ENCODE measurements at regions not wholly inside any gene's neighbourhood (a gene's known extent, or its start where the extent isn't known, plus 50 kb on each side); places are given as distances from the start of the nearest gene placed in this dataset.
A peak's percentile ranks its signal among the peaks of the same experiment; 100 is the strongest.

DNA sequence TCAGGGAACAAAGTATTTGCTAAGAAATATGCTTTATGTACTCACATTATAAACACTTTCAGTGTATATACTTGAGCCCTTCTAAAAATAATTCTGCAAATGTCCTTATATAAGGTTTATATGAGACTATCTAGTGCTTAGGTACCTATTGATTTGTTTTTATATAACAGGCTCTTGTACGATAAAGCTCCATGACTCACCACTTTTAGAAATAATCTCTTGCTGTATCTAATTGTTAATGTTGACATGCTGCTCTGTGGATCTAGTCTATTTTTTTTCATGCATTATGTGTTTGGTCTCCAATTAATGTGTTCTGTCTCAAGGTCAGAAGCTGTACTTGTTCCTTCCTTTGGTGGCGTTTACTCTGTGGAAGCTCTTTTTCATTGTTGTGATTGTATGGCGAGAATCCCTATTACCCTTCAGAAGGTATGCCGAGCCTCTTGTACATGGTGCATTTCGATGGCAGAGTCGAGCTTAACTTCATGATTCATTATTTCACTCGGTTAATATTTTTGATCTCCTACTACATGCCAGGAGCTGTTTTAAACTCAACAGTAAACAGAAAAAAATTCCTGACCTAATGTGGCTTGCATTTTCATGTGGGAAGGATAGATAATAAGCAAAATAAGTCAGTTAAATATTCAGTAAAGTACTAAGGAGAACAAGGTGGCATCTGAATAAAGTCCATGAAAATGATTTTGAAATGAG lies 361.6 kb downstream of the COG6 start (continued):
- no peak for TF ChIP-seq ZNF462 (CRISPR knock-in tag; IDR thresholded peaks at IDR 0.05)

DNA sequence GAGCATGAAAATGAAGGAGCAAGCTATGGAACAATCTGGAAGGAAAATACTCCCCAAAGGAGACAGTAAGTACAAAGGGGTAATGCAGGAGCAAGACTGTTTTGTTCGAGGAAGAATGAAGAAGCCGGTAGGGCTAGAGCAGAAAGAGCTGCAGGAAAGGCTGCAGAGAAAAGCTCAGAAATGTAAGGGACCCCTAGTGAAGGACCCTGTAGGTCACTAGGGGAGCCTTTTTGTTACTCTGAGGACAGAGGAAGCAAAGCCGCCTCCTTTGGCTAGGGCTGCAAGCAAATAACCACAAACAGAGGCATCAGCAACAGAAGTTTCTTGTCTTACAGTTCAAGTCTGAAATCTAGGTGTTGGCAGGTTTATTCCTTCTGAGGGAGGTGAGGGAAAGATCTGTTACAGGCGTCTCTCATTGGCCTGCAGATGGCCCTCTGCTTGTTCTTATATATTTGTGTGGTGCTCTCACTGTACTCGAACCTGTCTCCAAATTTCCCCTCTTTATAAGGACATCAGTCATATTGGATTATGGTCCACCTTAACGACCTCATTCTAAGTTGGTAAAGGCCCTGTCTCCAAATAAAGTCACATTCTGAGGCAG lies 362.3 kb downstream of the COG6 start:
- no peaks in the 10 kb centered on the region; the same call in 2 of the 3 replicates for H3K9me3 Mint-ChIP-seq

More for the DNA sequence above, 362.3 kb downstream of the COG6 start:
- no peaks in the 10 kb centered on the region for H3K79me2 ChIP-seq (replicated peaks; ENCODE audit: insufficient read depth)
- H3K27me3 Mint-ChIP-seq (ENCODE audit: insufficient read depth, low read depth, poor library complexity), result peaks cover 1% of the 10 kb centered on the region
- H3K27ac Mint-ChIP-seq, result 0 out of 2 replicates have a peak overlapping the region, but pooled peaks have one; percentile 19
- H3K4me1 Mint-ChIP-seq, result peaks cover 7% of the 10 kb centered on the region
- no peak overlapping the region for H3K4me3 ChIP-seq
- H3K4me3 Mint-ChIP-seq, result no peak overlapping the region
- no peaks in the 10 kb centered on the region for H3K9me2 ChIP-seq (ENCODE audit: insufficient read depth)
- TF ChIP-seq ZNF462 (CRISPR knock-in tag; IDR thresholded peaks at IDR 0.05) (no peak), CTCF (conservative IDR thresholded peaks at IDR 0.05; ENCODE audit: low read depth in 2 of 2) (peak in 1 of 2 experiments; percentile 39; a peak in 2 of 4 replicates)
- no peak overlapping the region for H3K4me2 ChIP-seq
- ATAC-seq (peak; percentile 83), DNase-seq (ENCODE audit: low spot score) (peak; percentile 34)
- no peaks in the 10 kb centered on the region for H3K4me1 ChIP-seq (ENCODE audit: insufficient read depth)
- H2AFZ ChIP-seq, result peak overlapping the region; percentile 60
- H3K36me3 Mint-ChIP-seq (ENCODE audit: low read depth), result no peaks in the 10 kb centered on the region
- H3K36me3 ChIP-seq (ENCODE audit: insufficient read depth), result no peaks in the 10 kb centered on the region
- H3F3A ChIP-seq (replicated peaks; ENCODE audit: low read depth), result no peaks in the 10 kb centered on the region
- H4K20me1 ChIP-seq (replicated peaks; ENCODE audit: insufficient read depth), result no peaks in the 10 kb centered on the region
- H3K27me3 ChIP-seq (ENCODE audit: insufficient read depth), result no peaks in the 10 kb centered on the region
- no peak overlapping the region for H3K27ac ChIP-seq (ENCODE audit: low read depth)

Data from GM23338 (cell line).